Aorta (tissue), 5 donors: ENCODE measurements at regions not wholly inside any gene's neighbourhood (a gene's known extent, or its start where the extent isn't known, plus 50 kb on each side); places are given as distances from the start of the nearest gene placed in this dataset.
"Not testable (repeated sequence)": the region's sequence is repeated elsewhere in the genome, so short reads cannot be mapped to it uniquely, and the experiment has no call there.

Experiments
- ATAC-seq: fragments of 200-7000 bp; cut with Tn5 transposase; one replicate; pipeline ENCODE4 v1.9.1; 2022; ENCODE audit warnings: moderate library complexity; ENCODE audit not compliant: low FRiP score
- DNase-seq, 2 donors: peaks; one replicate each; pipeline ENCODE4 v3.0.0-alpha.2; 2020
- H3K27ac ChIP-seq, 2 donors: one replicate each; pipeline ENCODE4 v1.5.1; 2013; ENCODE audit warnings: low read length in 2 of 2, mild to moderate bottlenecking in 2 of 2, moderate library complexity in 2 of 2, control low read depth in 1 of 2, inconsistent platforms in 1 of 2, low read depth in 1 of 2
- H3K27me3 ChIP-seq, 2 donors: one replicate each; pipeline ENCODE4 v1.6.1; 2013; ENCODE audit warnings: control low read depth in 1 of 2, low read length in 1 of 2, mild to moderate bottlenecking in 1 of 2, moderate library complexity in 1 of 2; ENCODE audit not compliant: insufficient read depth in 2 of 2, control insufficient read depth in 1 of 2
- H3K36me3 ChIP-seq, 2 donors: one replicate each; pipeline ENCODE4 v1.6.1; 2013; ENCODE audit warnings: control low read depth in 1 of 2, low read length in 1 of 2, mild to moderate bottlenecking in 1 of 2; ENCODE audit not compliant: insufficient read depth in 2 of 2, control insufficient read depth in 1 of 2
- H3K4me1 ChIP-seq, 2 donors: one replicate each; pipeline ENCODE4 v1.6.1; 2013; ENCODE audit warnings: low read length in 2 of 2, control low read depth in 1 of 2, mild to moderate bottlenecking in 1 of 2, moderate library complexity in 1 of 2; ENCODE audit not compliant: insufficient read depth in 2 of 2, control insufficient read depth in 1 of 2
- H3K4me3 ChIP-seq, 2 donors: one replicate each; pipeline ENCODE4 v1.5.1; 2013; ENCODE audit warnings: low read length in 2 of 2, control low read depth in 1 of 2, mild to moderate bottlenecking in 1 of 2
- H3K9me3 ChIP-seq: one replicate; pipeline ENCODE4 v1.6.1; 2013; ENCODE audit warnings: mild to moderate bottlenecking, low read length; ENCODE audit not compliant: control insufficient read depth
- WGBS, 2 donors: extraction: QIAGEN DNeasy Blood & Tissue Kit; methylation state at CpG; one replicate each; pipeline ENCODE4 v1.1.7; 2013; 5-methylcytosine and 5-hydroxymethylcytosine counted together
- intact Hi-C, 2 donors: fragments of 100-400 bp; cut with DNase I; formaldehyde crosslinking; loops; one replicate each; pipeline versions ENCODE4 v1.14.2 to v1.15.0; 2022
- donor health status: healthy with polysubstance abuse.
- donor health status: Bipolar disorder and iron deficiency.
- donor health status: DM: no; HTN: no; CAD: no.
- donor health status: DM: no; HTN: no; CAD: no.
- donor health status: DM: yes; HTN: yes; CAD: no.

DNA sequence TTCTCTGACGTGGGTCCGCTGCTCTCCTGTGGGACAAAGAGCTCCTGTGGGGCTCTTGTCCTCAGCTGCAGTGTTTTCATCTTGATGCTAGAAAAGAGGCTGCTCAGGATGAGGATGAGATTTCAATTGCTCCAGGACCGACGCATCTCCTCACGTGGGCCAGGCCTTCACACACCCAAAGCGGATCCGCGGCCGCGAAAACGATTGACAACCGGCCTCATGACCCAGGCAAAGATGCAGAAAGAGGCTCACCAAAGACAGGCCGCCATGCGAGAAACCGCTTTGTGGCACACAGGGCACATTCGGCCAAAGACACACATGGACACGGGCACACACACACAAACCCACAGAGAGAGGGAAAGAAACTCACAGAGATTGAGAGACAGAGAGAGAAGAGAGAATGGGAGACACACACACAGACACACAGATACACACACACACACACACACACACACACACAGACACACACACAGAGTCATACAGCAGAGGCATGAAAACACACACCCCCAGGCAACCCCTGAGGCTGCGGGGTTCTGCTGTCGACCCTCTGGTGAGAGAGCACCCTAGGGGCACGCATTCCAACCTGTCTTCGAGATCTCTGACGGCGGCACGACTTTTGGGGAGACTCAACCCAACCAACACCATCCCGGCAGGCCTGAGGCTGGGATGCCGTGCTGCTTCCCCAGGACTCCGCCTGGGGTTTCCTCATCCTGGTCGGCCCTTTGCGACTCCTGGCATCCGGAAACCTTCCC is 168.5 kb upstream of the ZNF337 start:
- intact Hi-C loops = loop anchor here in 1 of 2 donors (5.0 kb wide), 1 partner anchor 168 kb away; the partner anchor contains the start of gene ZNF337
- 62 to 65% methylated on average over 30 of the region's 30 CpGs for WGBS, 2 donors
- H3K4me3 ChIP-seq, ATAC-seq, H3K36me3 ChIP-seq, H3K4me1 ChIP-seq, H3K27ac ChIP-seq, H3K27me3 ChIP-seq, DNase-seq, H3K9me3 ChIP-seq: not testable (repeated sequence)

DNA sequence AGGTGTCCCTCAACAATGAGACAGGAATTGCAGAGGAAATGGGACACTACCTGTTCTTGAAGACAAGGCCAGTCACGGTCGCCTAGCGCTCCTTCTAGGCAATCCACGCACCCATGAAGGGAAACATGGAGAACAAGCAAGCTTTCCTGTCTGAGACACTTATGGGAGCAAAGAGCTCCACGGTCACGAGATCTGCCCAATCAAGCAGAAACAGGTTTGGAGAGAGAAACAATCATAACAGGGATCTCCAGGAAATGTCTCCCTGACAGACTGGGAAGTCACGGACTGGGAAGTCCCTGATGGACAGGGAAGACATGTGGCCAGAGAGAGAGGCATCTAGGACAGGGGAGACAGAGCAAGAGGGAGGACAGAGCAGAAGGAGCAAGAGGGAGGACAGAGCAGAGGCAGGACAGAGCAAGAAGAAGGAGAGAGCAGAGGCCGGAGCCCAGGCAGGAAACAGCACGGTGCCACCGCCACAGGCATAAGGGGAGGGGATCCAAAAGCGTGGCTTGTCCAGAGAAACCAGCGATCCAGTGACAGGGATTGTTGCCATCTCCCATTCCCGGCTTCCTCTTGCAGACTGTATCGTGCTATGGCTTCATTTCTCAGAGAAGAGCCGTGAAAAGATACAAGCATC is 167.8 kb upstream of the ZNF337 start:
- no peak overlapping the region for H3K4me3 ChIP-seq
- DNase-seq = no peak
- H3K9me3 ChIP-seq = no peaks in the 10 kb centered on the region
- intact Hi-C loops = no loop called here
- H3K36me3 ChIP-seq = no peaks in the 10 kb centered on the region
- no peaks in the 10 kb centered on the region for H3K4me1 ChIP-seq
- 91 to 93% methylated on average over 15 of the region's 15 CpGs for WGBS, 2 donors
- H3K27me3 ChIP-seq = no peaks in the 10 kb centered on the region
- H3K27ac ChIP-seq = no peak overlapping the region
- ATAC-seq = no peak

DNA sequence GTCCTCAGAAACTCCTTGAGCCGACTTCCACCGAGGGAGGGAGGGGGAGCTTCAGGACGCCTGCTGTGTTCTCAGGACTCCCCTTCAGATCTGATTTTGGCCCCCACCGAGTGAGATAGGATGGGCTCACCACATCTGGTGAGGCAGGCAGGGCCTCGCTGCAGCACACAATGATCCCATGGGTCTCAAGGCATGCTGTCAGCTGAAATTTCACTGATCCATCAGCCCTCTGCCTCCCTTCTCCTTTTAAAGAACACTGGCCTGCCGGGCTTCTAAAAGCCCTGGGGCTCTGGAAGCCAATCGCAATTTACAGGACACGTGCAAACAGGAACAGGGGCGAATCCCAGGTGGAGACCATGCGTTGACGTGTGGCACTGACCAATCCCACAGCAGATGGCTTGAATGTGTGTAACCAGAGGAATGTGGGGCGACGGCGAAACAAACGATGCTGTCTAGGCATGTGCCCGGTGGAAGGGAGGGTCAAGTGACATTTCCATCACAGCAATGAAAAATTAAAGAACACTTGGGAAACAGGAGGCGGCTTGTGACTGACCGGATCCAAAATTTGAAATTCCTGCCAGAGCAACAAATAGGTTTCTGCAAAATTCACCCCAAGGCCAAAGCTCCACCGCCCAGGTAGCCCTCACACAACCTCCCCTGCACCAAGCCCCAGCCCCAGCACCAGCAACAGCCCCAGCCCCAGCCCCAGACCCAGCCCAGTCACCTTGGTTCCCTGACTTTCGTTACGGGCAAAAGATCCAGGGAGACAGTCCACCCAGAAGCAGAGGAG is 167.1 kb upstream of the ZNF337 start:
- WGBS, 2 donors = 34 to 36% methylated on average over 21 of the region's 21 CpGs
- Histone ChIP-seq H3K27me3 (no peaks in the 10 kb centered on the region), H3K4me1 (no peaks in the 10 kb centered on the region), H3K4me3 (no peak overlapping the region), H3K27ac (no peak overlapping the region), H3K36me3 (no peaks in the 10 kb centered on the region), H3K9me3 (no peaks in the 10 kb centered on the region)
- ATAC-seq = no peak
- intact Hi-C loops = no loop called here
- peak; percentile 60 to 77 for DNase-seq

DNA sequence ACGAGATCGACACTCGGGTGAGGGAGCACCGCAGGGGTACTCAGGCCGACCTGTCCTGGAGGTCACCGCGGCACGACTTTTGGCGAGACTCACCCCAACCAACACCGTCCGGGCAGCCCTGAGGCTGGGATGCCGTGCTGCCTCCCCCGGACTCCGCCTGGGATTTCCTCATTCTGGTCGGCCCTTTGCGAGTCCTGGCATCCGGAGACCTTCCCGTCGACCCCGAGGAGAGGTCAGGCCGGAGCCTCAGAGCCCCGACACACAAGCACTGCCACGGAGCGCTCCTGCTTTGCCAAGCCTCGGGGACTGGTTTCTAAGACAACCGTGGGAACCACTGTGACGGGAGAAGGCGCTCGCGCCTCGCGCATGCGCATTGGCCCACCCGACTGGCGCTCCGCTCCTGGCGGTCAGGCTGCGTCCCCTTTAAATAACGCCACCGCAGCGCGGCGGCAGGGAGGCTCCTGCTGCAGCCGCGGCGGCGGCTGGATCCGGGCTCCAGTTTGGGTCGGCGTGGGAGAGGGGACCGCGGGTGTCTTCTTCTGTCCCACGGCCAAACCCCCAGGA is 166.4 kb upstream of the ZNF337 start:
- H3K27ac ChIP-seq, intact Hi-C loops, H3K4me3 ChIP-seq, H3K27me3 ChIP-seq, H3K36me3 ChIP-seq, H3K9me3 ChIP-seq, H3K4me1 ChIP-seq: not testable (repeated sequence)
- peak; percentile 58 for ATAC-seq
- 1% methylated on average over 53 of the region's 53 CpGs for WGBS, 2 donors
- peak; percentile 93 to 98 for DNase-seq

DNA sequence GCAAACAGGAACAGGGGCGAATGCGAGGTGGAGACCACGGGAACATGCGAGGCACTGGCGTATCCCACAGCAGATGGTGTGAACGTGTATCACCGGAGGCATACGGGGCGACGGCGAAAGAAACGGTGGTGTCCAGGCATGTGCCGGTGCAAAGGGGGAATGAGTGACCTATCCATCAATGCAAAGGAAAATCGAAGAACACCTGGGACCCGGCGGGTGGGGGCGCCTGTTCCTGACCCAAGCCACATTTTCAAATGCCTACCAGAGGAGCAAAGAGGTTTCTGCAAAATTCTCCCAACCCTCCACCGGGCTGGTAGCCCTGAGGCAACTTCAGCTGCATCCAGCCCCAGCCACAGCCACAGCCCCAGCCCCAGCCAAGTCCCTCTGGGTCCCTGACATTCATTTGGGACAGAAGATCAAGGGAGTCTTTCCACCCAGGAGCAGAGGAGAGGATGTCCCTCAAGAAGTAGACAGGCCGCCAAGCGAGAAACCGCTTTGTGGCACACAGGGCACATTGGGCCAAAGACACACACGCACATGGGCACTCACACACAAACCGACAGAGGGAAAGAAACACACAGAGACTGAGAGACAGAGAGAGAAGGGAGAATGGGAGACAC is 164.0 kb upstream of the ZNF337 start:
- H3K27me3 ChIP-seq = no peaks in the 10 kb centered on the region
- intact Hi-C loops = no loop called here
- H3K27ac ChIP-seq = no peak overlapping the region
- no peaks in the 10 kb centered on the region for H3K9me3 ChIP-seq
- no peaks in the 10 kb centered on the region for H3K4me1 ChIP-seq
- DNase-seq (peak in 1 of 2 donors; percentile 70), ATAC-seq (no peak)
- no peaks in the 10 kb centered on the region for H3K36me3 ChIP-seq
- WGBS, 2 donors = 54 to 64% methylated on average over 23 of the region's 23 CpGs
- no peak overlapping the region for H3K4me3 ChIP-seq

DNA sequence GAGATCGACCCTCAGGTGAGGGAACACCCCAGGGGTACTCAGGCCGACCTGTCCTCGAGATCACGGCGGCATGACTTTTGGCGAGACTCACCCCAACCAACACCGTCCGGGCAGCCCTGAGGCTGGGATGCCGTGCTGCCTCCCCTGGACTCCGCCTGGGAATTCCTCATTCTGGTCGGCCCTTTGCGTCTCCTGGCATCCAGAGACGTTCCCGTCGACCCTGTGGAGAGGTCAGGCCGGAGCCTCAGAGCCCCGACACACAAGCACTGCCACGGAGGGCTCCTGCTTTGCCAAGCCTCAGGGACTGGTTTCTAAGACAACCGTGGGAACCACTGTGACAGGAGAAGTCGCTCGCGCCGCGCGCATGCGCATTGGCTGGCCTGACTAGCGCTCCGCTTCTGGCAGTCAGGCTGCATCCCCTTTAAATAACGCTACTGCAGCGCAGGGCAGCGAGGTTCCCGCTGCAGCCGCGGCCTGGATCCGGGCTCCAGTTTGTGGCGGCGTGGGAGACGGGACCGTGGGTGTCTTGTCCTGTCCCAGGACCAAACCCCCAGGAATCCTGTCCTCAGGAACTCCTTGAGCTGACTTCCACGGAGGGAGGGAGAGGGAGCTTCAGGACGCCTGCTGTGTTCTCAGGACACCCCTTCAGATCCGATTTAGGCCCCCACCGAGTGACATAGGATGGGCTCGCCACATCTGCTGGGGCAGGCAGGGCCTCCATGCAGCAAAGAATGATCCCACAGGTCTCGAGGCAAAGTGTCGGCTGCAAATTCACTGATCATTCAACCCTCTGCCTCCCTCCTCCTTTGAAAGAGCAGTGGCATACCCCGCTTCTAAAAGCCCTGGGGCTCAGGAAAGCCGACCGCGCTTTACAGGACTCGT is 163.2 kb upstream of the ZNF337 start:
- no peaks in the 10 kb centered on the region for H3K9me3 ChIP-seq
- no peaks in the 10 kb centered on the region for H3K36me3 ChIP-seq
- no peaks in the 10 kb centered on the region for H3K27me3 ChIP-seq
- DNase-seq (peak; percentile 88 to 93), ATAC-seq (peak; percentile 70)
- H3K4me3 ChIP-seq = no peak overlapping the region
- H3K4me1 ChIP-seq = no peaks in the 10 kb centered on the region
- 11 to 20% methylated on average over 51 of the region's 51 CpGs for WGBS, 2 donors
- intact Hi-C loops = no loop called here
- no peak overlapping the region for H3K27ac ChIP-seq

DNA sequence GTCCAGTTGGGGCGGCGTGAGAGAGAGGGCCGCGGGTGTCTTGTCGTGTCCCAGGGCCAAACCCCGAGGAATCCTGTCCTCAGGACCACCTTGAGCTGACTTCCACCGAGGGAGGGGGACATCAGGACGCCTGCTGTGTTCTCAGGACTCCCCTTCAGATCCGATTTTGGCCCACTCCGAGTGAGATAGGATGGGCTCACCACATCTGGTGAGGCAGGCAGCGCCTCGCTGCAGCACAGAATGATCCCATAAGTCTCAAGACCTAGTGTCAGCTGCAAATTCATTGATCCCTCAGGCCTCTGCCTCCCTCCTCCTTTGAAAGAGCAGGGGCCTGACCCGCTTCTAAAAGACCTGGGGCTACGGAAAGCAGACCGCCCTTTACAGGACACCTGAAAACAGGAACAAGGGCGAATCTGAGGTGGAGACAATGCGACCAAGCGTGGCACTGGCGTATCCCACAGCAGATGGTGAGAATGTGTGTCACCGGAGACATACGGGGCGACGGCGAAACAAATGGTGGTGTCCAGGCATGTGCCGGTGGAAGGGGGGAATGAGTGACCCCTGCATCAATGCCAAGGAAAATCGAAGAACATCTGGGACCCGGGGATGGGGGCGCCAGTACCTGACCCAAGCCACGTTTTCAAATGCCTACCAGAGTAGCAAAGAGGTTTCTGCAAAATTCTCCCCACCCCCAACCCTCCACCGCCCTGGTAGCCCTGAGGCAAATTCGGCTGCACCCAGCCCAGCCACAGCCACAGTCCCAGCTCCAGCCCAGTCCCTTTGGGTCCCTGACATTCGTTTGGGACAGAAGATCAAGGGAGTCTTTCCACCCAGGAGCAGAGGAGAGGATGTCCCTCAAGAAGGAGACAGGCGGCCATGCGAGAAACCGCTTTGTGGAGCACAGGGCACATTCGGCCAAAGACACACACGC is 162.1 kb upstream of the ZNF337 start:
- DNase-seq = no peak
- Histone ChIP-seq H3K27me3 (no peaks in the 10 kb centered on the region), H3K36me3 (no peaks in the 10 kb centered on the region), H3K27ac (no peak overlapping the region), H3K4me1 (no peaks in the 10 kb centered on the region), H3K4me3 (no peak overlapping the region), H3K9me3 (no peaks in the 10 kb centered on the region)
- intact Hi-C loops = no loop called here
- WGBS, 2 donors = 63 to 75% methylated on average over 37 of the region's 37 CpGs
- no peak for ATAC-seq
